ENCODE measurements at regions not wholly inside any gene's neighbourhood (a gene's known extent, or its start where the extent isn't known, plus 50 kb on each side); places are given as distances from the start of the nearest gene placed in this dataset.

DNA sequence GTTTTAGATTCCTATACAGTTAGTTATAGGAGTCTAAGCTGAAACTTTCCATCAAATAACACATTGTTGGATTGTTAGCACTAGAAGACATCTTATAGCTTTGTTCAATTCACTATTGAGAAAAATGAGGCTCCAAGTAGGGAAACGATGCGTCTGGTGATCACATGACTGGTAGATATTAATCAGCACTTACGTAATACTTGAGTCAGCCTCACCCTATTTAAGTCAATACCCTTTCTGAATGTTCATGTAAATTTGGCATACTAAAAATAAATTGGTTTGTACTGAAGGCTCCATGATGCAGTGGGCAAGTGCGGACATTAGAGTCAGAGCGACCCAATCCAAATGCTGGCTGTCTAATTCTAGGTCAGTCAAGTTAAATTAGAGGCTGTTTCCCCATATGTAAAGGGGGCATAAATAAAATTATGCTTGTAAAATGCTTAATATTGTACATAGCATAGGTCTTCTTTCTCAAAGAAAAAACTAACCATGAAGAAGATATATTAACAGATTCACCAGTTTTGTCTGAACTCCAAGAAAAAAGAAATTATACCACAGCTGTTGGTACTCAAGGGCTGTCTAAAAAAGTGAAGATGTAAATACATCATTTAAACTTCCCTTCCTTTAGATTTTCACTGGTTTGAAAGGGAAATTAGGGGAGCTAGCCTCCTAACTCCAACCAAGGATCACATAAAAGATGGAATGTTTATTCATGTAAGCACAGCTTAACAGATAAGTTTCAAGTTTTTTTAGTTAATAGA is 406.6 kb upstream of the TLE4 start:
- TF ChIP-seq, protein P1, sequence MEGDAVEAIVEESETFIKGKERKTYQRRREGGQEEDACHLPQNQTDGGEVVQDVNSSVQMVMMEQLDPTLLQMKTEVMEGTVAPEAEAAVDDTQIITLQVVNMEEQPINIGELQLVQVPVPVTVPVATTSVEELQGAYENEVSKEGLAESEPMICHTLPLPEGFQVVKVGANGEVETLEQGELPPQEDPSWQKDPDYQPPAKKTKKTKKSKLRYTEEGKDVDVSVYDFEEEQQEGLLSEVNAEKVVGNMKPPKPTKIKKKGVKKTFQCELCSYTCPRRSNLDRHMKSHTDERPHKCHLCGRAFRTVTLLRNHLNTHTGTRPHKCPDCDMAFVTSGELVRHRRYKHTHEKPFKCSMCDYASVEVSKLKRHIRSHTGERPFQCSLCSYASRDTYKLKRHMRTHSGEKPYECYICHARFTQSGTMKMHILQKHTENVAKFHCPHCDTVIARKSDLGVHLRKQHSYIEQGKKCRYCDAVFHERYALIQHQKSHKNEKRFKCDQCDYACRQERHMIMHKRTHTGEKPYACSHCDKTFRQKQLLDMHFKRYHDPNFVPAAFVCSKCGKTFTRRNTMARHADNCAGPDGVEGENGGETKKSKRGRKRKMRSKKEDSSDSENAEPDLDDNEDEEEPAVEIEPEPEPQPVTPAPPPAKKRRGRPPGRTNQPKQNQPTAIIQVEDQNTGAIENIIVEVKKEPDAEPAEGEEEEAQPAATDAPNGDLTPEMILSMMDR (IDR thresholded peaks at IDR 0.05) = no peak

GRCh38 chr9:79166005-79166404 is 405.8 kb upstream of the TLE4 start:
- TF ChIP-seq, protein P1 (IDR thresholded peaks at IDR 0.05) = no peak

DNA sequence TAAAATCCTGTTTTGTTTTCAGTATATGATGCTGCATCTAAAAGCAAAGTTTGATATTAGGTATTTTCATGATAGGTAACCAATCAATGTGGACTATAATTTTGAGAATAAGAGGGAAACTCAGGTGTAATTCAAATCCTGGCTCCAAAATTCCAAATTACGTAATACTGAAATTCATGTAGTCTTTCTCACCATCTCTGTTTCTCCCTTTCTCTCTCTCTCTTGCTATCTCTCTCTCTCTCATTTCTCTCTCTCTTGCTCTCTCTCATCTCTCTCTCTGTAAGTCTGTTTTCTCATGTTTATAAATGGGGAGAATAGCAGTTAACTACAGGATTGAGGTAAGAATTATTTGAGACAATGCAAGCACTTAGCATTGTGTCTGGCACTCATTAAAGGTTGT is 401.1 kb upstream of the TLE4 start:
- TF ChIP-seq, protein P1 (IDR thresholded peaks at IDR 0.05) = no peak

GRCh38 chr9:79173932-79174331 is 397.8 kb upstream of the TLE4 start:
- TF ChIP-seq, protein P1 (IDR thresholded peaks at IDR 0.05) = no peak

GRCh38 chr9:79176014-79176697 is 395.6 kb upstream of the TLE4 start:
- TF ChIP-seq, protein P1 (IDR thresholded peaks at IDR 0.05) = no peak

GRCh38 chr9:79184831-79185230 is 386.9 kb upstream of the TLE4 start:
- TF ChIP-seq, protein P1 (IDR thresholded peaks at IDR 0.05) = no peak

GRCh38 chr9:79185866-79186265 is 385.9 kb upstream of the TLE4 start:
- TF ChIP-seq, protein P1 (IDR thresholded peaks at IDR 0.05) = no peak

Measured in LNCAP (cell line).